NCI-H1930 (cell line): ENCODE measurements at regions not wholly inside any gene's neighbourhood (a gene's known extent, or its start where the extent isn't known, plus 50 kb on each side); places are given as distances from the start of the nearest gene placed in this dataset.
"Not testable (repeated sequence)": the region's sequence is repeated elsewhere in the genome, so short reads cannot be mapped to it uniquely, and the experiment has no call there.

Source experiments
- DNase-seq, 2 experiments: peaks; one replicate each; lab custom pipeline; 2025; lab: John Stamatoyannopoulos, UW

GRCh38 chr18:1045658-1046057, 141.0 kb downstream of the ADCYAP1 start:
- no peak for DNase-seq

- no peak for DNase-seq
Observed at GRCh38 chr18:1047406-1047805, 142.7 kb downstream of the ADCYAP1 start.

DNA sequence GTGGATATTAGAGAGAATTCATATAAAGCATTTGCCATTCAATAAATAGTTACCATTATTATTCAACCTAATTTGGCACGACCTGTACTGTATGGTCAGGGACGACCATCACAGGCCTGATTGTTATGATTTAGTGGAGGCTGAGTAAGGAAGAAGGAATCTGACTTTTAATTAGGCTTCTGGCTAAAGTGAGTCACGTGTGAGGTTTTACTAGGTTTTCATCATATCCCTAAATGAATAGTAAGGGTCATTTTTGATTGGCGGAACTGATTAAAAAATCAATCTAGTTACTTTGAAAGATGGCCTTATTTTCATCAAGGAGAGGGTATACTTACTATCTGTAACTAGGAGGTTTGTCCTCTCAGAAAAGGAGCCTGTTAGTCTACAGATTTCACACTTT, 143.4 kb downstream of the ADCYAP1 start:
- no peak for DNase-seq

DNA sequence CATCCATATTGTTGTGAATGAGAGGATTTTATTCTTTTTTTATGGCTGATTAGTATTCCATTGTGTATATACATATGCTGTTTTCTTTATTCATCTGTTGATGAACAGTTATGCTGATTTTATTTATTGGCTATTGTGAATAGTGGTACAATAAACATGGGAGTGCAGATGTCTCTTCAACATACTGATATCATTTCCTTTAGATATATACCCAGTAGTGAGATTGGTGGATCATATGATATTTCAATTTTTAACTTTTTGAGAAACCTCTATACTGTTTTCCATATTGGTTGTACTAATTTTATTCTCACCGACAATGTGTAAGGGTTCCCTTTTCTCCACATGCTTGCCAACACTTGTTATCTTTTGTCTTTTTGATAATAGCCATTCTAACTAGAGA, 144.5 kb downstream of the ADCYAP1 start:
- no peak for DNase-seq

- DNase-seq = no peak
Observed at GRCh38 chr18:1050012-1050657, 145.5 kb downstream of the ADCYAP1 start.

DNA sequence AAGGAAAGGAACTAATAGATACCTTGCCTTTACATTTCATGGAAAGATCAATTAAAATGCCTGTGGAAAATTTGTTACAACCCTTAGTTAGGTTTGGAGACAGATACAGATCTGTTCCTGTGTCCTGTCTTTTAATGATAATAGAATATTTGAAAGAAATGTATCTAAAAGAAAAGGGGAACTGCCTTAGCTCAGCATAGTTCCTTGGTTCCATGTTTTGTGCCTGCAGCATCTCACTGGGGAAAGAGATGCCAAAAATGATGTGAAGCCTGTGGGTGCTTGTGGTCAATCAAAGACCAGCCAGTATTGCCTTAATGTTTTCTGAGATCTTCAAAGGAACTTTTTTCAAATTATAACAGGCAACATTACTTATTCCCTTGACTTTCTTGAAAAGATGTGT, 147.6 kb downstream of the ADCYAP1 start:
- DNase-seq = no peak

- DNase-seq = no peak
Observed at GRCh38 chr18:1053331-1054315, 149.0 kb downstream of the ADCYAP1 start.

DNA sequence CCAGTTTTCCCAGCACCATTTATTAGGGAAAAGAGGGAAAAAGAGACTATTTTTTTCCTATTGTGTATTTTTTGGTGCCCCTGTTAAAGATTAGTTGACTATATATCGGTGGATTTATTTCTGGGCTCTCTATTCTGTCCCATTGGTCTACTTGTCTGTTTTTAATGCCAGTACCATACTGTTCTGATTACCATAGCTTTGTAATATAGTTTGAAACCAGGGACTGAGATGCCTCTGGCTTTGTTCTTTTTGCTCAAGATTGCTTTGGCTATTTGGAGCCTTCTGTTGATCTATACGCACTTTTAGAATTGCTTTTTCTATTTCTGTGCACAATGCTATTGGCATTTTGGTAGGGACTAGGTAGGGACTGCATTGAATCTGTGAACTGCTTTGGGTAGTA, 151.7 kb downstream of the ADCYAP1 start:
- no peak for DNase-seq

DNA sequence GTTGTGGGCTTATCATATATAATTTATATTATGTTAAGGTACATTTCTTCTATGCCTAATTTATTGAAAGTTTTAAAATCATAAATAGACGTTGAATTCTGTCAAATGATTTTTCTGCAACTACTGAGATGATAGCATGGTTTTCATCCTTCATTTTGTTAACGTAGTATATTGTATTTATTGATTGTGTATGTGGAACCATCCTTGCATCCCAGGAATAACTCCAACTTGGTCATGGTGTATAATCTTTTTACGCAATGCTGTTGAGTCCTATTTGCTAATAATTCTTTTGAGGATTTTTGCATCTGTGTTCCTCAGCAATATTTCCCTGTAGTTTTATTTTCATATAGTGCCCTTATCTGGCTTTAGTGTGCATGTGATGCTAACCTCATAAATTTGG, 152.7 kb downstream of the ADCYAP1 start:
- DNase-seq = no peak

GRCh38 chr18:1062588-1062987, 157.9 kb downstream of the ADCYAP1 start:
- DNase-seq = no peak

GRCh38 chr18:1075322-1075721, 170.7 kb downstream of the ADCYAP1 start:
- DNase-seq = peak; percentile 48 to 60

DNA sequence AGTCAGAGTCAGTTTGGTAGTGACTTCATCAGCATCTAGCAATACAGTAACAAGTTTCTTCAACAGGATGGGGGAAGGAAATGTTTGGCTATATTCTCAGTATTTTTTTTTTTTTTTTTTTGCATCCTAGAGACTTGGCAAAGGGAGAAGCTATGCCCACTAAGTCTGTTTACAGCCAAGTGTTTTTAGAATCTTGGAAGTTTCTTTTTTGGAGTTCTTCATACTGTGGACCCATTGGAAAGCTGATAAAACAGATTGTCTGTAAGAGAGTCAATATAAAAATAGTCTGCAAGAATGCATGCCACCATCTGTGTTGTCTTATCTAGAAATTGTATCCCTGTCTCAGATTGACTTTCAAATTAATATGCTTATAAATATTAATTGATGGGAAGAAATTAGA, 171.2 kb downstream of the ADCYAP1 start:
- no peak for DNase-seq

- DNase-seq = no peak
Observed at GRCh38 chr18:1078301-1078700, 173.6 kb downstream of the ADCYAP1 start.

DNA sequence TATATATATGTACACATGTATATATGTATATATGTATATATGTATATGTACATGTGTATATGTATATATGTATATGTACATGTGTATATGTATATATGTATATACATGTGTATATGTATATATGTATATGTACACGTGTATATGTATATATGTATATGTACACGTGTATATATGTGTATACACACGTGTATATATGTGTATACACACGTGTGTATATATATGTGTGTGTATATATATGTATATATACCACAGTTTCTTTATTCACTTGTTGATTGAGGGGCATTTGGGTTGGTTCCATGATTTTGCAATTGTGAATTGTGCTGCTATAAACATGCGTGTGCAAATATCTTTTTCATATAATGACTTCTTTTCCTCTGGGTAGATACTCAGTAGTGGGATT, 179.0 kb downstream of the ADCYAP1 start:
- DNase-seq = not testable (repeated sequence)

GRCh38 chr18:1090758-1091157, 186.1 kb downstream of the ADCYAP1 start:
- no peak for DNase-seq

GRCh38 chr18:1092228-1092627, 187.6 kb downstream of the ADCYAP1 start:
- DNase-seq = no peak

GRCh38 chr18:1094409-1094808, 189.7 kb downstream of the ADCYAP1 start:
- DNase-seq = no peak

- DNase-seq = not testable (repeated sequence)
Observed at GRCh38 chr18:1097991-1098735, 193.5 kb downstream of the ADCYAP1 start.

- no peak for DNase-seq
Observed at GRCh38 chr18:1102848-1103247, 198.2 kb downstream of the ADCYAP1 start.

DNA sequence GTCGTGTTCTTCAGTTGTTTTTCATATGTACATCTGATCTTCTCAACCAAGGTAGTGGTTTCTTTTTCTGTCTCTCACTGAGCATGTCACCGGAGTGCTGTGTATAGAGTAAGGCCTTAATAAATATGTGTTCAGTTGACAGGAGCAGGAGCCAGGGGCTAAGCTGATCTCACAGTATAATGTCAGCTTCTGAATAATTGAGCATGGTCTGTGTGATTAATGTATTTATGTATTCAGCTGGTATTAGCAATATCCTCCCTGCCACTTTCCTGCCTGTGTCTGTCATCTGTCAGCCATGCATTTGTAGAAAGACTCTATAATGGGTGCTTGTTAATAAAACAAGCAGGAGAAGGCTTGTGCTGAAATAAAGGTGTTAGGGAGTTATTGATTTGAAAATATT, 198.9 kb downstream of the ADCYAP1 start:
- DNase-seq = no peak

DNA sequence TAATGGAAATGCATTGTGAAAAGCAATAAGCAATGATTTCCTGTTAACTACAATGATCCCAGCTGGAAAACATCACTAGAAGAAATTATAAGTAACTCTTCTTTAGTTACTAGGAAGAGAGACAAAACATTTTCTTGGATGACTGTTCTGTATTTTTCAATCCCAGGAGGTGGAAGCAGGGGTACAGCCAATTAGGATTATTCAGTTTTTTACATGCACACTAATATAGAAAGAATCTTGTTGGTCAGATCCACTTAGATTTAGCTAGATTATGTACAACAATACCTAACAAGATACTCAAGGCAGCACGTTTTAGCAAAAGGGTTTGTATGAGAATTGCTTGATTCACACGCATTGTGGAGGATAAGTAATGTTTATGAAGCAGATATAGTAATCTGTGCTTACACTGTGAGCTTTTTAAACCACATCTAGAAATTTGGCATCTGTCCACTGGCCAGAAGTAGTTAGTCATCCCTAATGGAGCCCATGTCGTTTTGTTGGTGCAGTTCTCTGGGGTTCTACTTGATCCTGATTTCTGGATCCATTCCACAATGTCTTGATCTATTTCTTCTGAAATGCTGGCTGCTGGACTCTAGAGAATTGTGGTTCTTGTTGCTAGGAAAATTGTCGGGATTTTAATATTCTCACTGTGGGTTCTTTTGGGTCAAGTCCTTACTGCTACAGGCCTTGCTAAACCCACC, 199.7 kb downstream of the ADCYAP1 start:
- no peak for DNase-seq

- DNase-seq = no peak
Observed at GRCh38 chr18:1124495-1124894, 219.8 kb downstream of the ADCYAP1 start.
